ENCODE measurements at regions not wholly inside any gene's neighbourhood (a gene's known extent, or its start where the extent isn't known, plus 50 kb on each side); places are given as distances from the start of the nearest gene placed in this dataset.

DNA sequence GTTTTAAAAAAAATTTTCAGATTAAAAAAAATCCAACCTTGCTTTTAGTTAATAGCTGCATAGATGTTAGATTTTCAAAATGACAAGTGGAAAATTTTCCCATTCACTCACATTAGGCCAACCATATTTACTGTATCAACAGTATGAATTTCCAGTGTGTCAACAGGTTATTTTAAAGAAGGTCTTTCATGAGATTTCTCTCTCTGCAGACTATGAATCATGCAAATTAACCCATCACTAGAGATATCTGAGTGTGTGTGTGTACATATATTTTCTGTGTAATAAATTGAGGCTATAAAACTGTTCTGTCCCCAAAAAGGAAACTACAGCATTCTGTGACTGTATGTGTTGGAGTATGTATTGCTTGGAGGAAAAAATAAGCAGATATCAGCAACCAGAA, 305.6 kb downstream of the ARL4A start:
- DNase-seq (no peak), ATAC-seq (no peak)
- no peaks in the 10 kb centered on the region for H3K27me3 ChIP-seq
- intact Hi-C loops (cut with DNase I): no loop called here
- no peaks in the 10 kb centered on the region for H3K9me3 ChIP-seq
- TF ChIP-seq, protein P1, sequence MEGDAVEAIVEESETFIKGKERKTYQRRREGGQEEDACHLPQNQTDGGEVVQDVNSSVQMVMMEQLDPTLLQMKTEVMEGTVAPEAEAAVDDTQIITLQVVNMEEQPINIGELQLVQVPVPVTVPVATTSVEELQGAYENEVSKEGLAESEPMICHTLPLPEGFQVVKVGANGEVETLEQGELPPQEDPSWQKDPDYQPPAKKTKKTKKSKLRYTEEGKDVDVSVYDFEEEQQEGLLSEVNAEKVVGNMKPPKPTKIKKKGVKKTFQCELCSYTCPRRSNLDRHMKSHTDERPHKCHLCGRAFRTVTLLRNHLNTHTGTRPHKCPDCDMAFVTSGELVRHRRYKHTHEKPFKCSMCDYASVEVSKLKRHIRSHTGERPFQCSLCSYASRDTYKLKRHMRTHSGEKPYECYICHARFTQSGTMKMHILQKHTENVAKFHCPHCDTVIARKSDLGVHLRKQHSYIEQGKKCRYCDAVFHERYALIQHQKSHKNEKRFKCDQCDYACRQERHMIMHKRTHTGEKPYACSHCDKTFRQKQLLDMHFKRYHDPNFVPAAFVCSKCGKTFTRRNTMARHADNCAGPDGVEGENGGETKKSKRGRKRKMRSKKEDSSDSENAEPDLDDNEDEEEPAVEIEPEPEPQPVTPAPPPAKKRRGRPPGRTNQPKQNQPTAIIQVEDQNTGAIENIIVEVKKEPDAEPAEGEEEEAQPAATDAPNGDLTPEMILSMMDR (IDR thresholded peaks at IDR 0.05): no peak
- H3K27ac ChIP-seq: no peak overlapping the region
- no peaks in the 10 kb centered on the region for H3K36me3 ChIP-seq
- H3K4me3 ChIP-seq: no peak overlapping the region
- no peaks in the 10 kb centered on the region for H3K4me1 ChIP-seq

DNA sequence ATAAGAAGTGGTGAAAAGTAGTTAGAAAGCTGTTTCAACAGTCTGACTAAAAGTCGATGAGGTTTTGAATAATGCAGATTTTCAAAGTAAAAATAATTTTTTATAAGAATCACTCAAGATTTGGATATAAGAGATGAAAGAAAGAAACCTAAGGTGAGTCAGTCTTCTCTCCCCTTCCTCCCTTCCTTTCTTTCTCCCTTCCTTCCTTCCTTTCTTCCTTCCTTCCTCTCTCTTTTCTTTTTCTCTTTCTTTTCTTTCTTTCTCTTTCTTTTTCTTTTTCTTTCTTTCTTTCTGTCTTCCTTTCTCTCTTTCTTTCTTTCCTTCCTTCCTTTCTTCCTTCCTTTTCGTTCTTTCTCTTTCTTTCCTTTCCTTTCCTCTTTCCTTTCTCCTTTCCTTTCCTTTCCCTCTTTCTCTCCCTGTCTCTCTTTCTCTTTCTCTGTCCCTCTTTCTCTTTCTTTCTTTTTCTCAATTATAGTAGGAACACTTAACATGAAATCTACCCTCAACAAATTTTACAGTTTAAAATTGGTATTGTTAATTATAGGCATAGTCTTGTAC, 308.6 kb downstream of the ARL4A start:
- ATAC-seq (no peak), DNase-seq (no peak)
- no peak overlapping the region for H3K4me3 ChIP-seq
- TF ChIP-seq, protein P1 (IDR thresholded peaks at IDR 0.05): no peak
- H3K4me1 ChIP-seq: no peaks in the 10 kb centered on the region
- H3K27me3 ChIP-seq: no peaks in the 10 kb centered on the region
- H3K36me3 ChIP-seq: no peaks in the 10 kb centered on the region
- intact Hi-C loops (cut with DNase I): no loop called here
- no peaks in the 10 kb centered on the region for H3K9me3 ChIP-seq
- H3K27ac ChIP-seq: no peak overlapping the region

GRCh38 chr7:13007331-13007730, 319.9 kb downstream of the ARL4A start:
- H3K36me3 ChIP-seq: no peaks in the 10 kb centered on the region
- no peaks in the 10 kb centered on the region for H3K4me1 ChIP-seq
- H3K4me3 ChIP-seq: no peak overlapping the region
- no peaks in the 10 kb centered on the region for H3K9me3 ChIP-seq
- intact Hi-C loops (cut with DNase I): no loop called here
- ATAC-seq: no peak
- H3K27me3 ChIP-seq: no peaks in the 10 kb centered on the region
- no peak for DNase-seq
- no peak overlapping the region for H3K27ac ChIP-seq
- TF ChIP-seq, protein P1 (IDR thresholded peaks at IDR 0.05): no peak

- intact Hi-C loops (cut with DNase I): no loop called here
- no peaks in the 10 kb centered on the region for H3K9me3 ChIP-seq
- no peaks in the 10 kb centered on the region for H3K4me1 ChIP-seq
- H3K4me3 ChIP-seq: no peak overlapping the region
- no peak overlapping the region for H3K27ac ChIP-seq
- no peaks in the 10 kb centered on the region for H3K27me3 ChIP-seq
- TF ChIP-seq, protein P1 (IDR thresholded peaks at IDR 0.05): no peak
- H3K36me3 ChIP-seq: no peaks in the 10 kb centered on the region
- ATAC-seq (no peak), DNase-seq (no peak)
Observed at GRCh38 chr7:13009517-13009916, 322.1 kb downstream of the ARL4A start.

DNA sequence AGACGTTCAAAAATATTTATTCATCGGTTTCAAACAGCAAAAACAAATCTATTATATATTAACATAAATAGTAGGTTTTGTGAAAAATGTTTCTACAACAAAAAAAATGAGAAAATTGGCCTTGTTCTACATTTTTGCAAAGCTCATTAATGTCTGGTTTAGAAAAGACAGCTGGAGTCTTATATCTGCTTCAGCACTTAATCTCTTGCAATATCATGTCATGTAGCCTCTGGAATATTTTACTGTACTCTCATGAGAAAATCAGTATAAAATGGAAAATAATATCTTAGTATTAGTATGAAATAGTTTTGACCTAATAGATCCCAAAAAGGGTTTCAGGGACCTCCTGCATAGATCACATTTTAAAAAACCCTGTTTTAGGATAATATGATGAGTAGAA, 326.6 kb downstream of the ARL4A start:
- TF ChIP-seq, protein P1 (IDR thresholded peaks at IDR 0.05): no peak

GRCh38 chr7:13016036-13016581, 328.7 kb downstream of the ARL4A start:
- Histone ChIP-seq H3K36me3 (no peaks in the 10 kb centered on the region), H3K27me3 (no peaks in the 10 kb centered on the region), H3K9me3 (no peaks in the 10 kb centered on the region), H3K27ac (no peak overlapping the region), H3K4me1 (no peaks in the 10 kb centered on the region), H3K4me3 (no peak overlapping the region)
- TF ChIP-seq, protein P1 (IDR thresholded peaks at IDR 0.05): no peak
- intact Hi-C loops (cut with DNase I): no loop called here
- DNase-seq: peak; percentile 17
- no peak for ATAC-seq

More for the DNA sequence above, 326.6 kb downstream of the ARL4A start:
- intact Hi-C loops (cut with DNase I): no loop called here
- no peak overlapping the region for H3K4me3 ChIP-seq
- no peaks in the 10 kb centered on the region for H3K36me3 ChIP-seq
- ATAC-seq (no peak), DNase-seq (no peak)
- H3K9me3 ChIP-seq: no peaks in the 10 kb centered on the region
- H3K4me1 ChIP-seq: no peaks in the 10 kb centered on the region
- no peak overlapping the region for H3K27ac ChIP-seq
- no peaks in the 10 kb centered on the region for H3K27me3 ChIP-seq

Data from upper lobe of right lung (tissue), 1 donor.